ENCODE measurements at regions not wholly inside any gene's neighbourhood (a gene's known extent, or its start where the extent isn't known, plus 50 kb on each side); places are given as distances from the start of the nearest gene placed in this dataset.

DNA sequence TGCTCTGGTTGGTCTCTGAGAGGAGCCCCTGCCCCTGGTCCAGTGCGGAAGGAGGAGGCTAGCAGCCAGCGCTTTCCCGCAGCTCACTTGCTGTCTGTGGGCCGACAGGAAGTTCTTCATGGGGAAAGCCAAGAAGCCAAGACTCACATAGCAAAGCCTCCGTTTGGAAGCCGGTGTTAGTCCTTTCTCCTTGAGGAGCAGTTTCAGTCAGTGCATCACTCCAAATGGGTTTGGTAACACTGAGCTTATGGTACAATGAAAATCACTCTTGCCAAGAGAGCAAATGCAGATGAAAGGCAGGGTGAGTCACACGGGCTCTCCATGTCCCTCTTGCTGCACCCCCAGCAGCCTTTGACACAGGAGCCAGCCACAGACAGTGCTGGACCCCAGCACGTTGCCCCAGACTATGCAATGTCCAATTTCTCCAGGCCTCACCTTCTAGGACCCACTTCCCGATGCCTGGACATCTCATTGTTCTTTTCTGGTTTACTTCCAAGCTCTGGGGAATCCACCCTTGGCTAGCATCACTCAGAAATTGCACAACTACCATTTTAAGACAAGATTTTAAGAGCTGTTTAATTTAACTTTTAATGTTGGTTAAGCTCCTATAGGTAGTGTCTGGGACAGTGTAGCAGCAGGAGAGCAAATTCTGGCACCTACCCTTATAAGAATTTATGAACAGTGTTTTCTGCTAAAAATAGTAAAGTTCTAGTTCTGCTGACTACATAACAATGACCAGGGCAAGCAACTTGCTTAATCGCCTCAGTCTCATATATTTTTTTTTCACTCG, 174.9 kb downstream of the ASB1 start:
- TF ChIP-seq, protein P1, sequence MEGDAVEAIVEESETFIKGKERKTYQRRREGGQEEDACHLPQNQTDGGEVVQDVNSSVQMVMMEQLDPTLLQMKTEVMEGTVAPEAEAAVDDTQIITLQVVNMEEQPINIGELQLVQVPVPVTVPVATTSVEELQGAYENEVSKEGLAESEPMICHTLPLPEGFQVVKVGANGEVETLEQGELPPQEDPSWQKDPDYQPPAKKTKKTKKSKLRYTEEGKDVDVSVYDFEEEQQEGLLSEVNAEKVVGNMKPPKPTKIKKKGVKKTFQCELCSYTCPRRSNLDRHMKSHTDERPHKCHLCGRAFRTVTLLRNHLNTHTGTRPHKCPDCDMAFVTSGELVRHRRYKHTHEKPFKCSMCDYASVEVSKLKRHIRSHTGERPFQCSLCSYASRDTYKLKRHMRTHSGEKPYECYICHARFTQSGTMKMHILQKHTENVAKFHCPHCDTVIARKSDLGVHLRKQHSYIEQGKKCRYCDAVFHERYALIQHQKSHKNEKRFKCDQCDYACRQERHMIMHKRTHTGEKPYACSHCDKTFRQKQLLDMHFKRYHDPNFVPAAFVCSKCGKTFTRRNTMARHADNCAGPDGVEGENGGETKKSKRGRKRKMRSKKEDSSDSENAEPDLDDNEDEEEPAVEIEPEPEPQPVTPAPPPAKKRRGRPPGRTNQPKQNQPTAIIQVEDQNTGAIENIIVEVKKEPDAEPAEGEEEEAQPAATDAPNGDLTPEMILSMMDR (IDR thresholded peaks at IDR 0.05; ENCODE audit: borderline replicate concordance, extremely low read depth, low read length, poor library complexity, severe bottlenecking) = no peak
- TF ChIP-seq EZH2 (IDR thresholded peaks at IDR 0.05; ENCODE audit: borderline replicate concordance, low read depth, low read length, severe bottlenecking) = no peak

All from DND-41 (cell line).